CD14-positive monocyte (primary cell): ENCODE measurements at regions not wholly inside any gene's neighbourhood (a gene's known extent, or its start where the extent isn't known, plus 50 kb on each side); places are given as distances from the start of the nearest gene placed in this dataset.
"Not testable (repeated sequence)": the region's sequence is repeated elsewhere in the genome, so short reads cannot be mapped to it uniquely, and the experiment has no call there.

Source experiments
- DNase-seq, 3 donors: peaks; one replicate each; pipeline ENCODE4 v3.0.0-alpha.2; 2011 to 2022
- H2AFZ ChIP-seq: 2 replicates; pipeline ENCODE4 v1.6.0; 2012; ENCODE audit warnings: mild to moderate bottlenecking, low read depth, low read length, inconsistent platforms; ENCODE audit not compliant: insufficient read depth, poor library complexity, severe bottlenecking
- H3K27ac ChIP-seq, 2 donors: 1 replicate in 1 of 2; 2 replicates in 1 of 2; pipeline ENCODE4 v1.5.1; 2012 to 2013; ENCODE audit warnings: low read length in 2 of 2, control low read depth in 1 of 2, inconsistent platforms in 1 of 2, low read depth in 1 of 2, mild to moderate bottlenecking in 1 of 2
- H3K27me3 ChIP-seq, 2 donors: one replicate each; pipeline versions ENCODE4 v1.6.0 to v1.6.1; 2011 to 2013; ENCODE audit warnings: low read length in 2 of 2; ENCODE audit not compliant: control insufficient read depth in 2 of 2, insufficient read depth in 2 of 2
- H3K36me3 ChIP-seq, 2 donors: replicated peaks in 1 of 2; 1 replicate in 1 of 2; 2 replicates in 1 of 2; pipeline versions ENCODE4 v1.5.1 to v1.6.1; 2012 to 2013; ENCODE audit warnings: low read length in 2 of 2, control low read depth in 1 of 2, inconsistent platforms in 1 of 2, mild to moderate bottlenecking in 1 of 2; ENCODE audit not compliant: insufficient read depth in 2 of 2, control insufficient read depth in 1 of 2
- H3K4me1 ChIP-seq, 2 donors: 1 replicate in 1 of 2; 2 replicates in 1 of 2; pipeline versions ENCODE4 v1.5.1 to v1.6.1; 2012 to 2013; ENCODE audit warnings: low read length in 2 of 2, control low read depth in 1 of 2, inconsistent platforms in 1 of 2, mild to moderate bottlenecking in 1 of 2, moderate library complexity in 1 of 2; ENCODE audit not compliant: insufficient read depth in 2 of 2, control insufficient read depth in 1 of 2
- H3K4me2 ChIP-seq: replicated peaks from 2 replicates; pipeline ENCODE3; 2012; ENCODE audit warnings: low read length, moderate library complexity, mild to moderate bottlenecking; ENCODE audit not compliant: poor library complexity, severe bottlenecking; ENCODE audit errors: extremely low read depth
- H3K4me3 ChIP-seq, 3 experiments: fragments of 200-600 bp in 1 of 3; sonication (generic) in 1 of 3; replicated peaks in 1 of 3; 1 replicate in 2 of 3; 2 replicates in 1 of 3; pipeline ENCODE4 v1.5.1; 2011 to 2013; ENCODE audit warnings: low read length in 3 of 3, mild to moderate bottlenecking in 3 of 3, control low read depth in 2 of 3, low read depth in 2 of 3, inconsistent platforms in 1 of 3, moderate library complexity in 1 of 3
- H3K79me2 ChIP-seq: 2 replicates; pipeline ENCODE4 v1.6.0; 2012; ENCODE audit warnings: mild to moderate bottlenecking, control low read depth, inconsistent platforms, low read length, moderate library complexity; ENCODE audit not compliant: insufficient read depth
- H3K9ac ChIP-seq: 2 replicates; pipeline ENCODE4 v1.6.0; 2017; ENCODE audit warnings: low read length, mild to moderate bottlenecking; ENCODE audit not compliant: insufficient read depth, poor library complexity, severe bottlenecking
- H3K9me3 ChIP-seq, 2 donors: replicated peaks in 1 of 2; 1 replicate in 1 of 2; 2 replicates in 1 of 2; pipeline versions ENCODE4 v1.5.1 to v1.6.1; 2012 to 2013; ENCODE audit warnings: low read length in 2 of 2, control low read depth in 1 of 2; ENCODE audit not compliant: control insufficient read depth in 1 of 2, insufficient read depth in 1 of 2
- H4K20me1 ChIP-seq: 2 replicates; pipeline ENCODE4 v1.6.0; 2012; ENCODE audit warnings: mild to moderate bottlenecking, low read length, control low read depth, moderate library complexity; ENCODE audit not compliant: insufficient read depth
- H3K27ac Mint-ChIP-seq, 7 donors: one replicate each; pipeline ENCODE4 v1.8.0; 2020; ENCODE audit warnings: mild to moderate bottlenecking in 7 of 7, mixed read lengths in 7 of 7, moderate library complexity in 6 of 7, inconsistent platforms in 2 of 7
- H3K27me3 Mint-ChIP-seq, 3 donors: one replicate each; pipeline ENCODE4 v1.8.0; 2021 to 2022; ENCODE audit warnings: low read depth in 3 of 3, mild to moderate bottlenecking in 3 of 3, mixed read lengths in 3 of 3, moderate library complexity in 3 of 3, inconsistent platforms in 1 of 3
- H3K36me3 Mint-ChIP-seq, 2 donors: one replicate each; pipeline ENCODE4 v1.8.0; 2020; ENCODE audit warnings: mixed read lengths in 2 of 2, inconsistent platforms in 1 of 2, mild to moderate bottlenecking in 1 of 2
- H3K4me1 Mint-ChIP-seq: one replicate; pipeline ENCODE4 v1.8.0; 2020; ENCODE audit warnings: mild to moderate bottlenecking, mixed read lengths
- H3K4me3 Mint-ChIP-seq, 2 donors: one replicate each; pipeline ENCODE4 v1.8.0; 2020; ENCODE audit warnings: mild to moderate bottlenecking in 2 of 2, mixed read lengths in 2 of 2, moderate library complexity in 1 of 2
- H3K9me3 Mint-ChIP-seq, 7 donors: one replicate each; pipeline ENCODE4 v1.8.0; 2020 to 2022; ENCODE audit warnings: mixed read lengths in 7 of 7, mild to moderate bottlenecking in 6 of 7, moderate library complexity in 6 of 7, inconsistent platforms in 2 of 7
- WGBS: methylation state at CpG from one replicate; pipeline ENCODE4 v1.1.5; 2013; ENCODE audit warnings: missing lambda C conversion rate; ENCODE audit not compliant: insufficient coverage; 5-methylcytosine and 5-hydroxymethylcytosine counted together
- intact Hi-C, 2 donors: fragments of 100-400 bp; cut with micrococcal nuclease; formaldehyde crosslinking; loops; one replicate each; pipeline versions ENCODE4 v1.15.0 to v1.15.1; 2023

DNA sequence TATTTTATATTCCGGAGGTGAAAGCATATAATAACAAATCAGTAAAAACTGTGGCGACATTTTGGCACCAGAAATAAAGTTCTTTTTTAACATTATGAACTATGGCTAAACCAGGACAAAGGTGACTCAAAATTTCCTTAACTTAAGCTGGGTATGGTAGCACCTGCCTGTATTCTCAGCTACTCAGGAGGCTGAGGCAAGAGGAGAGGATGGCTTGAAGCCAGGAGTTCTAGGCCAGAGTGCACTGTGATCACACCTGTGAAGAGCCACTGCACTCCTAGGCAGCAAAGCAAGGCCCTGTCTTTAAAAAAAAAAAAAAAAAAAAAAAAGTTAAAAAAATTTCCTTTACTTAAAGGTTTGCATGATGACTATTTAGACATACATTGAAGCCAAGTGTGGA lies 63.0 kb upstream of the KIF2A start:
- H3K79me2 ChIP-seq, H3K27me3 Mint-ChIP-seq, H3K4me1 Mint-ChIP-seq, H3K4me1 ChIP-seq, H3K4me3 Mint-ChIP-seq, H3K9me3 Mint-ChIP-seq, H3K9ac ChIP-seq, H3K36me3 Mint-ChIP-seq, H3K4me3 ChIP-seq, H3K27ac Mint-ChIP-seq, intact Hi-C loops, H3K27ac ChIP-seq, H2AFZ ChIP-seq, H3K27me3 ChIP-seq, H4K20me1 ChIP-seq, H3K9me3 ChIP-seq, DNase-seq, H3K4me2 ChIP-seq, H3K36me3 ChIP-seq: not testable (repeated sequence)
- WGBS = no CpG with 5 or more reads among the region's 2 CpGs

DNA sequence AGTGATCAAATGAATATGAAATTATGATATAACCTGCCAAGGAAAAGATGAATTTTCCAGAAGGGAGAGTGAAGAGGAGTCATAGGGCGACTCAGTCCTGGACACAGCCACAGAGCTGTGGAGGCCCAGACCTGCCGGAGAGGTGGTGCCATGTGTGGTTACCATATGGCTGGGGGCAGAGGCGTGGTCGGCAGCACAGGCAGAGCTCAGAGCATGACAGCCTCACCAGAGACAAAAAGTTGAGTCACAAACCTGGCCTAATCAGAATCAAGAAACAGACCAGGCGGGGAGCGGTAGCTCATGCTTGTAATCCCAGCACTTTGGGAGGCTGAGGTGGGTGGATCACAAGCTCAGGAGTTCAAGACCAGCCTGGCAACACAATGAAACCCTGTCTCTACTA lies 57.8 kb upstream of the KIF2A start:
- H3K4me1 Mint-ChIP-seq, H3K36me3 Mint-ChIP-seq, H4K20me1 ChIP-seq, H3K9me3 ChIP-seq, H3K9me3 Mint-ChIP-seq, H3K27ac ChIP-seq, H3K79me2 ChIP-seq, DNase-seq, H3K9ac ChIP-seq, H3K36me3 ChIP-seq, H3K4me3 ChIP-seq, H3K4me1 ChIP-seq, H3K4me2 ChIP-seq, intact Hi-C loops, H3K4me3 Mint-ChIP-seq, H2AFZ ChIP-seq, H3K27ac Mint-ChIP-seq, H3K27me3 Mint-ChIP-seq, H3K27me3 ChIP-seq: not testable (repeated sequence)
- WGBS = 100% methylated on average over 2 of the region's 6 CpGs

GRCh38 chr5:62250085-62250484 lies 55.9 kb upstream of the KIF2A start:
- H3K36me3 Mint-ChIP-seq, H3K9ac ChIP-seq, H4K20me1 ChIP-seq, H3K36me3 ChIP-seq, H3K4me1 ChIP-seq, H3K4me3 Mint-ChIP-seq, H3K27ac ChIP-seq, H3K9me3 ChIP-seq, H2AFZ ChIP-seq, H3K27ac Mint-ChIP-seq, H3K4me3 ChIP-seq, H3K79me2 ChIP-seq, H3K4me1 Mint-ChIP-seq, intact Hi-C loops, DNase-seq, H3K27me3 ChIP-seq, H3K27me3 Mint-ChIP-seq, H3K4me2 ChIP-seq: not testable (repeated sequence)
- no CpG with 5 or more reads among the region's 3 CpGs for WGBS
- peaks cover 0 to 14% (median 5%) of the 10 kb centered on the region in 7 donors for H3K9me3 Mint-ChIP-seq

- H3K27me3 ChIP-seq, H3K27ac ChIP-seq, H3K79me2 ChIP-seq, DNase-seq, H3K36me3 Mint-ChIP-seq, H3K4me1 ChIP-seq, H3K4me2 ChIP-seq, H3K4me3 Mint-ChIP-seq, H3K4me3 ChIP-seq, H3K27ac Mint-ChIP-seq, H3K9ac ChIP-seq, intact Hi-C loops, H3K27me3 Mint-ChIP-seq, H4K20me1 ChIP-seq, H3K36me3 ChIP-seq, H3K9me3 ChIP-seq, H3K4me1 Mint-ChIP-seq, H2AFZ ChIP-seq: not testable (repeated sequence)
- no CpG with 5 or more reads among the region's 4 CpGs for WGBS
- peaks cover 0 to 14% (median 5%) of the 10 kb centered on the region in 7 donors for H3K9me3 Mint-ChIP-seq
Measured at GRCh38 chr5:62250919-62251318, 55.1 kb upstream of the KIF2A start.
